T-helper 17 cell (primary cell): ENCODE measurements at regions not wholly inside any gene's neighbourhood (a gene's known extent, or its start where the extent isn't known, plus 50 kb on each side); places are given as distances from the start of the nearest gene placed in this dataset.
"Not testable (repeated sequence)": the region's sequence is repeated elsewhere in the genome, so short reads cannot be mapped to it uniquely, and the experiment has no call there.

Source experiments
- ATAC-seq: fragments of 150-1000 bp; cut with Tn5 transposase; 2 replicates; pipeline ENCODE4 v1.10.0; 2021; ENCODE audit warnings: mild to moderate bottlenecking, moderate library complexity
- DNase-seq, 3 donors: peaks; one replicate each; pipeline versions ENCODE4 v3.0.0 to v3.0.0-alpha.2; 2020 to 2021
- H3K9me3 ChIP-seq: one replicate; pipeline ENCODE4 v1.7.0; 2013; ENCODE audit warnings: low read length, mild to moderate bottlenecking; ENCODE audit not compliant: control insufficient read depth, poor library complexity, severe bottlenecking
- H3K27ac Mint-ChIP-seq: one replicate; pipeline ENCODE4 v1.8.0; 2022; ENCODE audit warnings: mild to moderate bottlenecking, moderate library complexity, mixed read lengths
- H3K27me3 Mint-ChIP-seq: one replicate; pipeline ENCODE4 v1.8.0; 2022; ENCODE audit warnings: mixed read lengths
- H3K36me3 Mint-ChIP-seq: one replicate; pipeline ENCODE4 v1.8.0; 2022; ENCODE audit warnings: low read depth, mixed read lengths
- H3K4me1 Mint-ChIP-seq: one replicate; pipeline ENCODE4 v1.8.0; 2022; ENCODE audit warnings: mild to moderate bottlenecking, mixed read lengths
- H3K4me3 Mint-ChIP-seq: one replicate; pipeline ENCODE4 v1.8.0; 2022; ENCODE audit warnings: mild to moderate bottlenecking, moderate library complexity, mixed read lengths

DNA sequence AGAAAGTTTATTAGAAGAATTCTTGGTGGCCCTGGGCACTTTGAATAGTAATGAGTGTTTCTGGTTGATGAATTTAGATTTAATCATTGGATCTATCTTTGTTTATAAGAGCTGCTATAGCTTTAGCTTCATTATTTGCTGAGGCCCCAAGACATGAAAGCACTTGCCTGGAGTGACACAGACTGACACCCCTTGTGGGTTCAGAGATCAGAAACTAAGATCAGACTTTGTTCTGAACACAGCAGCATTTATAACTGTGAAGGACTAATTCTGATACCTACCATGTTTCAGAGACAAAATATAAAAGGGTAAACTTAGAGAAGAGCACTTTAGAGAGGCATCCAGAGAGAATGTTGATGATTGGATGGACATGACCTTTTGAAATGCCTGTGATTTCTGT is 199.9 kb upstream of the PLGLB2 start:
- H3K9me3 ChIP-seq, H3K36me3 Mint-ChIP-seq, H3K27me3 Mint-ChIP-seq, H3K4me3 Mint-ChIP-seq, H3K27ac Mint-ChIP-seq, H3K4me1 Mint-ChIP-seq, DNase-seq: not testable (repeated sequence)
- ATAC-seq, result peak; percentile 92

GRCh38 chr2:87548681-87549536 is 199.0 kb upstream of the PLGLB2 start:
- peak; percentile 27 for ATAC-seq
- H3K9me3 ChIP-seq, H3K27me3 Mint-ChIP-seq, DNase-seq, H3K36me3 Mint-ChIP-seq, H3K4me1 Mint-ChIP-seq, H3K4me3 Mint-ChIP-seq: not testable (repeated sequence)
- H3K27ac Mint-ChIP-seq, result peak overlapping the region; percentile 56

DNA sequence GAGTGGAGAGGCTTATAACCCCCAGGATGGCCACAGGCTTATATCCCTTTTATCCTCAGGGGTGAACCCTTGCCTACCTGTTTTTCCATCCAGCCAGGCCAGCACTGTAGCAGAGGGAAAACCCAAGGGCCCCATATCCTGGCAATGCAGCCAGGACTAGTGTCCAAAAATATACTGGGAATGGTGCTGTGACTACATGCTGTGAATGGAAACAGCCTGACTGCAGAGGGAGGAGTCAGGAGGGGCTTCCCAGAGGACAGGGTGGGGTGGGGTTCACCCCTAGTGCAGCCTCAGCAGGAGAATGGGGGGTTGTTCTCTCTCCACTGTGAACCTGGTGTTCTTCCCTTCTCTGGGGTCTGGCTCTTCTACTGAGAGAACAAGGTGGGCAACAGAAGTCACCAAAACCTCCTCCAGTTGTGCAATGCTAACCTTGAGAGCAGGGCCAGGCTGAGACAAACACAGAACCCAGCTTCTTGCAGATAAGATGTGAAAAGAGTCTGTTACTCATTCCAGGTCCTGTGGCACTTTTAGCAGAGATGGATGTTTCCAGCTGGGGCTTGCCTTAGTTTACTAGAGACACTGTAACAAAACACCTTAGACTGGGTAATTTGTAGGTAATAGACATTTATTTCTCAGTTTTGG is 198.2 kb upstream of the PLGLB2 start:
- H3K27ac Mint-ChIP-seq, H3K27me3 Mint-ChIP-seq, H3K4me3 Mint-ChIP-seq, H3K9me3 ChIP-seq, H3K4me1 Mint-ChIP-seq, ATAC-seq, DNase-seq, H3K36me3 Mint-ChIP-seq: not testable (repeated sequence)

- H3K4me1 Mint-ChIP-seq, H3K27ac Mint-ChIP-seq, H3K36me3 Mint-ChIP-seq, H3K9me3 ChIP-seq, H3K4me3 Mint-ChIP-seq, DNase-seq, H3K27me3 Mint-ChIP-seq: not testable (repeated sequence)
- peak; percentile 41 for ATAC-seq
Measured at GRCh38 chr2:87554678-87555077, 193.2 kb upstream of the PLGLB2 start.

- not testable (repeated sequence) for H3K27ac Mint-ChIP-seq, H3K4me3 Mint-ChIP-seq, H3K9me3 ChIP-seq, DNase-seq, H3K36me3 Mint-ChIP-seq, H3K27me3 Mint-ChIP-seq, H3K4me1 Mint-ChIP-seq
- ATAC-seq, result peak; percentile 40
Measured at GRCh38 chr2:87555082-87555481, 192.8 kb upstream of the PLGLB2 start.

DNA sequence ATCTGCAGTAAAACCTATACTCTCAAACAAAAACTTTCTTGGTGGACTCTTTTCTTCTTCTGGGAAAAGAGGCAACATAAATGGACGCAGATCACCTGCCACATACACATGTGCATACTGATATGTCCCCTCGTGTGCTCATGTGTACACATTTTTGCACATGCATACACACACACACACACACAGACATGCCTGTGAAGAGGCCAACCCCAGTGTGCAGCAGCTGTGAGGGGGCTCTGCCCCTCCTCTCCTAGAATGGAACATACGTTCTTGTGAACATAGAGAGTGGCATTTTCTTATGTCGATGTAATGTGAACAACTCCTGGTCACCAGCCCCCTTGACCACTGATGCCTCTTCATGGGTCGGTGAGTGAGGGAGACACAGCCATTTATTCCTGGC is 188.9 kb upstream of the PLGLB2 start:
- not testable (repeated sequence) for H3K27me3 Mint-ChIP-seq, H3K27ac Mint-ChIP-seq, H3K4me1 Mint-ChIP-seq, H3K36me3 Mint-ChIP-seq, ATAC-seq, H3K9me3 ChIP-seq, H3K4me3 Mint-ChIP-seq, DNase-seq

DNA sequence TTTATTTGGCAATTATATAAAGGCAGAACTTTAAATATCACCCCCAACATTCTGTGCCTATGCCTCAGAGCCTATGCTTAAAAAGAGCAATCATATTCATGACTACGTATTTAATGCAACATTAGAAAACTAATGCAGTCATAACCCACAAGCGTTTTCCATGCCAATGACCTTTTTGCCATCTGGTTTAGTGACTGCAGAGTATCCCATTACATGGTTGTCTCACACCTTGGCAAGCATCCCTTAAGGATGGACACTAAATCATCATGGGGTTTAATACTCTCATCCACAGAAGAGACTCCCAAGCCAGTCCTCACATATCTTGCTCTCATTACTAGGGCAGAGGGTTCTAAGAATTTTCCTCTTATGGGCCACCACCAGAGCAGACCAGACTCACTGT is 188.2 kb upstream of the PLGLB2 start:
- H3K27ac Mint-ChIP-seq, ATAC-seq, H3K36me3 Mint-ChIP-seq, H3K9me3 ChIP-seq, H3K4me3 Mint-ChIP-seq, H3K4me1 Mint-ChIP-seq, H3K27me3 Mint-ChIP-seq, DNase-seq: not testable (repeated sequence)

GRCh38 chr2:87565116-87565515 is 182.8 kb upstream of the PLGLB2 start:
- not testable (repeated sequence) for H3K27ac Mint-ChIP-seq, ATAC-seq, DNase-seq, H3K36me3 Mint-ChIP-seq, H3K4me1 Mint-ChIP-seq, H3K4me3 Mint-ChIP-seq, H3K27me3 Mint-ChIP-seq, H3K9me3 ChIP-seq

DNA sequence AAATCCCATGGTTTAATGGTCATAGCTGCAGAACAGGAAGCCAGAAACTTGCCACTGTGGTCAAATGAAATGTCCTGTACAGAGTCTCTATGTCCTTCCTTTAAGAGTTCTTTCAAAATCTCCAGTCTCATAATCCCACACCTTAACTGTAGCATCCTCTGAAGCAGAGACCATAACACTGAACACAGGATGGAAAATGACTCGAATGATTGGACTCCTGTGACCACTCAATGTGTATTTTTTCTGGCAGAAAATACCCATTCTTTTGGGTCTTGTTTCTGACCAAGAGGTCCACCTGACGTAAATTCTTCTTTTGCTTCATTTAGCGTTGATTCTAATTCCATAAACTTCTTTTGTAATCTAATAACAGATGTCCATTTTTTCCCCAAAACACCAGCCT is 181.4 kb upstream of the PLGLB2 start:
- H3K9me3 ChIP-seq, H3K4me1 Mint-ChIP-seq, H3K4me3 Mint-ChIP-seq, H3K27me3 Mint-ChIP-seq, H3K36me3 Mint-ChIP-seq, ATAC-seq, H3K27ac Mint-ChIP-seq, DNase-seq: not testable (repeated sequence)

- H3K27me3 Mint-ChIP-seq, H3K27ac Mint-ChIP-seq, H3K4me1 Mint-ChIP-seq, ATAC-seq, H3K36me3 Mint-ChIP-seq, H3K4me3 Mint-ChIP-seq, DNase-seq, H3K9me3 ChIP-seq: not testable (repeated sequence)
Measured at GRCh38 chr2:87567093-87567492, 180.8 kb upstream of the PLGLB2 start.

DNA sequence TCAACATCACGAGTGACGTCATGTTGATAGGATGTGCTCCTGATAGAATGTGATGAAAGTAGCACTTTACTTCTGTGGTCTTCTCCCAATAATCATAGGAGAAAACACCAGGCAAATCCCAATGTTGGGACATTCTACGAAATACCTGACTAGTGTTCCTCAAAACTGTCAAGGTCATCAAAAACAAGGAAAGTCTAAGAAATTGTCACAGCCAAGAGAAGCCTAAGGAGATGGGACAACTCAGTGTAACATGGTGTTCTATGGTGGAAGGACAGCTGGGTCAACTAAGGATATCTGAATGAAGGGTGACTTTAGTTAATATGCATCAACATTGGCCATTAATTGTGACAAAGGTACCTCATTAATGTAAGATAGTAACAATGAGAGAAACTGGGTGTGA is 180.0 kb upstream of the PLGLB2 start:
- not testable (repeated sequence) for H3K27ac Mint-ChIP-seq, H3K4me3 Mint-ChIP-seq, H3K4me1 Mint-ChIP-seq, ATAC-seq, H3K9me3 ChIP-seq, H3K27me3 Mint-ChIP-seq, DNase-seq, H3K36me3 Mint-ChIP-seq

- not testable (repeated sequence) for H3K4me3 Mint-ChIP-seq, ATAC-seq, H3K9me3 ChIP-seq, H3K4me1 Mint-ChIP-seq, H3K27me3 Mint-ChIP-seq, H3K27ac Mint-ChIP-seq, DNase-seq, H3K36me3 Mint-ChIP-seq
Measured at GRCh38 chr2:87568554-87569278, 179.2 kb upstream of the PLGLB2 start.

DNA sequence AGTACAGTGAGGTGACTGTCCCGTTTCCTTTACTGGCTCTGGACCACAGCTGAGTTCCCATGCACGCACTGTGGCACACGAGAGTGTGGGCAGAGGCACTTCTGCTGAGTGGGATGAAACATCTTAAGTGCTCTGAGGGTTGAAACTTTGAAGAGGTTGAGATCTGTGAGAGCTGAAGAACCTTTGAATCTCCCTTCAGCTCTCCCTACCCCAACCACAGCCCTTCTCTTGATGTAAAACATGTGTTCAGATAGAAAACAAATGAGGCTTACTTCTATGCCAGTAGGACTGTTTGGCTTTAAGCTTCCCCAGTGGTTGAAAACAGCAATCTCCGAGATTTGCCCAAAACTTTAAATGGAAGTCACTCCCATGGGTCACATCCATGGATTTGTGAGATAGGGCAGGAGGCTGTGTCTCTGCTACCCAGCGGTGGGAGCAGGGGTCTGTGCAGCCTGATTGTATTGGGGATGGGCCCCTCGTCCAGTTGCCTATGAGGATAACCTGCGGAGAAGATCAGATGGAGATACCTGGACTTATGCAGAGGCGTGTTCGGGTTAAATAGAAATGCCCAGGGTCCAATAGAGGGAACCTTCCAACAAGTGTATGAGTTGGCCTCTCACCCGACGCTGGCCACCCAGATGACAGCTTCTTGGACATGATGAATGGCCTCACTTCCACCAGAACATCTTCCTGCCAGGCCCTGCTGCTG is 178.0 kb upstream of the PLGLB2 start:
- Mint-ChIP-seq H3K27ac (peak overlapping the region; percentile 46), H3K4me3 (peak overlapping the region; percentile 45)
- not testable (repeated sequence) for H3K36me3 Mint-ChIP-seq, H3K9me3 ChIP-seq, DNase-seq, H3K4me1 Mint-ChIP-seq, H3K27me3 Mint-ChIP-seq
- peak; percentile 77 for ATAC-seq
